ENCODE measurements at regions not wholly inside any gene's neighbourhood (a gene's known extent, or its start where the extent isn't known, plus 50 kb on each side); places are given as distances from the start of the nearest gene placed in this dataset.
"Not testable (repeated sequence)": the region's sequence is repeated elsewhere in the genome, so short reads cannot be mapped to it uniquely, and the experiment has no call there.

DNA sequence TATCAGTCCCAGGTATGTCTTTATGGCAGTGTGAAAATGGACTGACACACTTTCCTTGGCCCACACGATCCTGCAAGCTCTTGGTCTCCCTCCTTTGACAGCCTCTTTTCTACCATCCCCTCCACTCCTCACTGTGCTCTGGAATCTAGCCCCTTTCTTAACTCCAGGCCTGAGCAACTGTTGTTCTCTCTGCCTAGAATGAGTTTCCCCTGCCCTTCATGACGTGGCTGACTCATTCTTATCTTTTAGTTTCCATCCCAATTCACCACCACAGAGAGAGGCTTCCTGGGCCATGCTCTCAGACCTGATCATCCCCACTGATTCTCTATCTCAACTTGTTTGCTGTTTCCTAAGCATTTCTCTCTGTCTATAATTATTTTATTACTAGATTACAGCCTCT is 157.4 kb upstream of the HMGA2 start:
- Histone ChIP-seq H3K9ac (ENCODE audit: low read length in 5 of 5) (no peak overlapping the region), H3K4me3 (ENCODE audit: low read depth in 1 of 5, low read length in 5 of 5) (no peak overlapping the region), H3K27ac (ENCODE audit: low read depth, low read length) (no peak overlapping the region), H3K36me3 (ENCODE audit: control insufficient read depth in 5 of 5, insufficient read depth in 5 of 5, low read length in 5 of 5) (no peaks in the 10 kb centered on the region), H3K27me3 (ENCODE audit: control insufficient read depth in 5 of 5, insufficient read depth in 4 of 5, low read length in 5 of 5) (peaks cover 0 to 2% (median 0%) of the 10 kb centered on the region in 5 donors), H3K9me3 (ENCODE audit: control insufficient read depth in 5 of 5, low read length in 5 of 5) (no peaks in the 10 kb centered on the region), H3K4me1 (ENCODE audit: control insufficient read depth in 5 of 5, insufficient read depth in 5 of 5, low read length in 5 of 5) (peaks cover 0 to 3% (median 0%) of the 10 kb centered on the region in 5 donors)

GRCh38 chr12:65667932-65668331 is 156.4 kb upstream of the HMGA2 start:
- peaks cover 0 to 2% (median 0%) of the 10 kb centered on the region in 5 donors for H3K27me3 ChIP-seq (ENCODE audit: control insufficient read depth in 5 of 5, insufficient read depth in 4 of 5, low read length in 5 of 5)
- peaks cover 0 to 3% (median 0%) of the 10 kb centered on the region in 5 donors for H3K4me1 ChIP-seq (ENCODE audit: control insufficient read depth in 5 of 5, insufficient read depth in 5 of 5, low read length in 5 of 5)
- H3K27ac ChIP-seq (ENCODE audit: low read depth, low read length), result no peak overlapping the region
- no peak overlapping the region for H3K4me3 ChIP-seq (ENCODE audit: low read depth in 1 of 5, low read length in 5 of 5)
- no peak overlapping the region for H3K9ac ChIP-seq (ENCODE audit: low read length in 5 of 5)
- no peaks in the 10 kb centered on the region for H3K36me3 ChIP-seq (ENCODE audit: control insufficient read depth in 5 of 5, insufficient read depth in 5 of 5, low read length in 5 of 5)
- H3K9me3 ChIP-seq (ENCODE audit: control insufficient read depth in 5 of 5, low read length in 5 of 5), result no peaks in the 10 kb centered on the region

- Histone ChIP-seq H3K9me3 (ENCODE audit: control insufficient read depth in 5 of 5, low read length in 5 of 5) (no peaks in the 10 kb centered on the region), H3K4me1 (ENCODE audit: control insufficient read depth in 5 of 5, insufficient read depth in 5 of 5, low read length in 5 of 5) (peaks cover 0 to 3% (median 0%) of the 10 kb centered on the region in 5 donors), H3K4me3 (ENCODE audit: low read depth in 1 of 5, low read length in 5 of 5) (no peak overlapping the region)
Observed at GRCh38 chr12:65668981-65669695, 155.1 kb upstream of the HMGA2 start.

GRCh38 chr12:65670775-65671174 is 153.5 kb upstream of the HMGA2 start:
- Histone ChIP-seq H3K9me3 (ENCODE audit: control insufficient read depth in 5 of 5, low read length in 5 of 5) (no peaks in the 10 kb centered on the region), H3K36me3 (ENCODE audit: control insufficient read depth in 5 of 5, insufficient read depth in 5 of 5, low read length in 5 of 5) (no peaks in the 10 kb centered on the region), H3K27ac (ENCODE audit: low read depth, low read length) (no peak overlapping the region), H3K9ac (ENCODE audit: low read length in 5 of 5) (no peak overlapping the region), H3K4me1 (ENCODE audit: control insufficient read depth in 5 of 5, insufficient read depth in 5 of 5, low read length in 5 of 5) (peaks cover 0 to 3% (median 0%) of the 10 kb centered on the region in 5 donors), H3K27me3 (ENCODE audit: control insufficient read depth in 5 of 5, insufficient read depth in 4 of 5, low read length in 5 of 5) (peaks cover 0 to 2% (median 0%) of the 10 kb centered on the region in 5 donors), H3K4me3 (ENCODE audit: low read depth in 1 of 5, low read length in 5 of 5) (no peak overlapping the region)

More at GRCh38 chr12:65668981-65669695, 155.1 kb upstream of the HMGA2 start:
- Histone ChIP-seq H3K27me3 (ENCODE audit: control insufficient read depth in 5 of 5, insufficient read depth in 4 of 5, low read length in 5 of 5) (peaks cover 0 to 2% (median 0%) of the 10 kb centered on the region in 5 donors), H3K27ac (ENCODE audit: low read depth, low read length) (no peak overlapping the region), H3K9ac (ENCODE audit: low read length in 5 of 5) (no peak overlapping the region), H3K36me3 (ENCODE audit: control insufficient read depth in 5 of 5, insufficient read depth in 5 of 5, low read length in 5 of 5) (no peaks in the 10 kb centered on the region)

- H3K4me3 ChIP-seq (ENCODE audit: low read depth in 1 of 5, low read length in 5 of 5), result no peak overlapping the region
- peaks cover 0 to 3% (median 0%) of the 10 kb centered on the region in 5 donors for H3K4me1 ChIP-seq (ENCODE audit: control insufficient read depth in 5 of 5, insufficient read depth in 5 of 5, low read length in 5 of 5)
- no peak overlapping the region for H3K27ac ChIP-seq (ENCODE audit: low read depth, low read length)
- H3K9me3 ChIP-seq (ENCODE audit: control insufficient read depth in 5 of 5, low read length in 5 of 5), result no peaks in the 10 kb centered on the region
- H3K27me3 ChIP-seq (ENCODE audit: control insufficient read depth in 5 of 5, insufficient read depth in 4 of 5, low read length in 5 of 5), result peaks cover 0 to 2% (median 0%) of the 10 kb centered on the region in 5 donors
- H3K9ac ChIP-seq (ENCODE audit: low read length in 5 of 5), result no peak overlapping the region
- H3K36me3 ChIP-seq (ENCODE audit: control insufficient read depth in 5 of 5, insufficient read depth in 5 of 5, low read length in 5 of 5), result no peaks in the 10 kb centered on the region
Observed at GRCh38 chr12:65672441-65672840, 151.8 kb upstream of the HMGA2 start.

DNA sequence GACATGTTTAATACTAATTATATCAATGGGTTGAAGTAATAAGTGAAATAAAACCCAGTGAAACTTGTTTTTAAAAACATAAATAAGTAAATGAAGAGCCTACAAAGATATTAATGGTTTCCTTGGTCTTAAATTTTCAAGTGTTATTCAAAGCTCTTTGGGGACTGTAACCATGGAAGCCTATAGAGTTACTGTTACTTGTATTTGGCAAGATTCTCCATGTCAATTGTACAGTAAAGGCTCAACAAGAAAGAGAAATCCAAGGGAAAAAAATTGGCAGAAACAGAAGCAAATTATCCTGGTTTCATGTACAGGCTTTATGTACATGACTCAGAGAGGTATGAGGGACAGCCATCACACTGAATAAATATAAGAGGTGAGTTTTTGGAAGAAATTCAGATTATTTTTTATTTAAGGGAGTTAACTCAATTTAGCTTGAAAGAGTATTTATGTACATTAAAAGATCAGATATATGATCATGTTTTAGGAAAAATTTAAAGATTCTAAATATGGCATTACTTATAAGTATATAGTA is 151.1 kb upstream of the HMGA2 start:
- Histone ChIP-seq H3K4me3 (ENCODE audit: low read depth in 1 of 5, low read length in 5 of 5) (no peak overlapping the region), H3K36me3 (ENCODE audit: control insufficient read depth in 5 of 5, insufficient read depth in 5 of 5, low read length in 5 of 5) (no peaks in the 10 kb centered on the region), H3K4me1 (ENCODE audit: control insufficient read depth in 5 of 5, insufficient read depth in 5 of 5, low read length in 5 of 5) (no peaks in the 10 kb centered on the region), H3K9ac (ENCODE audit: low read length in 5 of 5) (no peak overlapping the region), H3K27ac (ENCODE audit: low read depth, low read length) (no peak overlapping the region), H3K9me3 (ENCODE audit: control insufficient read depth in 5 of 5, low read length in 5 of 5) (peaks cover 0 to 2% (median 0%) of the 10 kb centered on the region in 5 donors), H3K27me3 (ENCODE audit: control insufficient read depth in 5 of 5, insufficient read depth in 4 of 5, low read length in 5 of 5) (no peaks in the 10 kb centered on the region)

GRCh38 chr12:65673732-65674131 is 150.6 kb upstream of the HMGA2 start:
- H3K4me3 ChIP-seq (ENCODE audit: low read depth in 1 of 5, low read length in 5 of 5), result no peak overlapping the region
- no peaks in the 10 kb centered on the region for H3K27me3 ChIP-seq (ENCODE audit: control insufficient read depth in 5 of 5, insufficient read depth in 4 of 5, low read length in 5 of 5)
- H3K9ac ChIP-seq (ENCODE audit: low read length in 5 of 5), result no peak overlapping the region
- no peaks in the 10 kb centered on the region for H3K4me1 ChIP-seq (ENCODE audit: control insufficient read depth in 5 of 5, insufficient read depth in 5 of 5, low read length in 5 of 5)
- H3K36me3 ChIP-seq (ENCODE audit: control insufficient read depth in 5 of 5, insufficient read depth in 5 of 5, low read length in 5 of 5), result no peaks in the 10 kb centered on the region
- no peak overlapping the region for H3K27ac ChIP-seq (ENCODE audit: low read depth, low read length)
- peaks cover 0 to 4% (median 0%) of the 10 kb centered on the region in 5 donors for H3K9me3 ChIP-seq (ENCODE audit: control insufficient read depth in 5 of 5, low read length in 5 of 5)

- Histone ChIP-seq H3K27ac (ENCODE audit: low read depth, low read length) (no peak overlapping the region), H3K4me3 (ENCODE audit: low read depth in 1 of 5, low read length in 5 of 5) (no peak overlapping the region), H3K9me3 (ENCODE audit: control insufficient read depth in 5 of 5, low read length in 5 of 5) (peaks cover 0 to 4% (median 0%) of the 10 kb centered on the region in 5 donors), H3K27me3 (ENCODE audit: control insufficient read depth in 5 of 5, insufficient read depth in 4 of 5, low read length in 5 of 5) (no peaks in the 10 kb centered on the region), H3K4me1 (ENCODE audit: control insufficient read depth in 5 of 5, insufficient read depth in 5 of 5, low read length in 5 of 5) (no peaks in the 10 kb centered on the region), H3K9ac (ENCODE audit: low read length in 5 of 5) (no peak overlapping the region), H3K36me3 (ENCODE audit: control insufficient read depth in 5 of 5, insufficient read depth in 5 of 5, low read length in 5 of 5) (no peaks in the 10 kb centered on the region)
Observed at GRCh38 chr12:65675141-65675621, 149.1 kb upstream of the HMGA2 start.

DNA sequence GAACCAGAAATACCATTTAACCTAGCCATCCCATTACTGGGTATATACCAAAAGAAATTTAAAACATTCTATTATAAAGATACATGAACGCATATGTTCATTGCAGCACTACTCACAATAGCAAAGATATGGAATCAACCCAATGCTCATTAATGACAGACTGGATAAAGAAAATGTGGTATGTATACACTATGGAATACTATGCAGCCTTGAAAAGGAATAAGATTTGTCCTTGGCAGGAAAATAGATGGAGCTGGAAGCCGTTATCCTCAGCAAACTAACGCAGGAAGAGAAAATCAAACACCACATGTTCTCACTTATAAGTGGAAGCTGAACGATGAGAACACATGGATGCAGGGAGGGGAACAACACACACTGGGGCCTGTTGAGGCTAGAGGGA is 146.1 kb upstream of the HMGA2 start:
- H3K27me3 ChIP-seq (ENCODE audit: control insufficient read depth in 5 of 5, insufficient read depth in 4 of 5, low read length in 5 of 5); H3K9ac ChIP-seq (ENCODE audit: low read length in 5 of 5); H3K27ac ChIP-seq (ENCODE audit: low read depth, low read length): not testable (repeated sequence)

GRCh38 chr12:65681226-65681625 is 143.1 kb upstream of the HMGA2 start:
- Histone ChIP-seq H3K36me3 (ENCODE audit: control insufficient read depth in 5 of 5, insufficient read depth in 5 of 5, low read length in 5 of 5) (no peaks in the 10 kb centered on the region), H3K4me1 (ENCODE audit: control insufficient read depth in 5 of 5, insufficient read depth in 5 of 5, low read length in 5 of 5) (no peaks in the 10 kb centered on the region), H3K9ac (ENCODE audit: low read length in 5 of 5) (no peak overlapping the region), H3K27me3 (ENCODE audit: control insufficient read depth in 5 of 5, insufficient read depth in 4 of 5, low read length in 5 of 5) (no peaks in the 10 kb centered on the region), H3K4me3 (ENCODE audit: low read depth in 1 of 5, low read length in 5 of 5) (no peak overlapping the region), H3K27ac (ENCODE audit: low read depth, low read length) (no peak overlapping the region), H3K9me3 (ENCODE audit: control insufficient read depth in 5 of 5, low read length in 5 of 5) (peaks cover 0 to 4% (median 0%) of the 10 kb centered on the region in 5 donors)

More for the DNA sequence above, 146.1 kb upstream of the HMGA2 start:
- H3K36me3 ChIP-seq (ENCODE audit: control insufficient read depth in 5 of 5, insufficient read depth in 5 of 5, low read length in 5 of 5); H3K4me3 ChIP-seq (ENCODE audit: low read depth in 1 of 5, low read length in 5 of 5); H3K9me3 ChIP-seq (ENCODE audit: control insufficient read depth in 5 of 5, low read length in 5 of 5); H3K4me1 ChIP-seq (ENCODE audit: control insufficient read depth in 5 of 5, insufficient read depth in 5 of 5, low read length in 5 of 5): not testable (repeated sequence)
